ENCODE measurements at regions not wholly inside any gene's neighbourhood (a gene's known extent, or its start where the extent isn't known, plus 50 kb on each side); places are given as distances from the start of the nearest gene placed in this dataset.

- no peak overlapping the region for H3K27ac ChIP-seq
- no peaks in the 10 kb centered on the region for H3K27me3 ChIP-seq (replicated peaks)
- no peak overlapping the region for H3K4me3 ChIP-seq
- no peaks in the 10 kb centered on the region for H3K36me3 ChIP-seq
- H3K4me1 ChIP-seq (replicated peaks) = peaks cover 15% of the 10 kb centered on the region
- no peak for DNase-seq (ENCODE audit: low read depth in 1 of 2, low spot score in 2 of 2)
- no peaks in the 10 kb centered on the region for H3K9me3 ChIP-seq (replicated peaks)
Observed at GRCh38 chr4:20302336-20302735, 50.6 kb downstream of the SLIT2 start.

DNA sequence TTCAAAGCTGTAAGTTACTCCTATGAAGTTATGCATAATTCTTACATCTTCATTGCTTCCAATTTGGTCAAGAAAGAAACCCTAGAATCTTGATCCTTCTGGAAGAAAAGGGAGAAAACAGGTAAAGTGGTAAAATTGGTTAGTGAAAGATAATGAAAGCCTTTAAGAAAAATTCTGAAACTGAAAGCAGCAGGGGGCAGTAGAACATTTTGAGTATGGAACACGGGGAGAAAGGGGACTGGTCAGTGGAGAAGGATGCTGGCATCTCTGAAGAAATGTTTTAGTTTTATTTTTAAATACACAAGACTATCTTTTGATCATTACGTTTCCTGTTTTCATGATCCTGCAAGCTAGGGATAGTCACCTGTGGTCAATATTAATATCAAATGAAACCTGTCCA, 54.3 kb downstream of the SLIT2 start:
- no peak overlapping the region for H3K4me3 ChIP-seq
- DNase-seq (ENCODE audit: low read depth in 1 of 2, low spot score in 2 of 2) = no peak
- H3K9me3 ChIP-seq (replicated peaks) = no peaks in the 10 kb centered on the region
- H3K4me1 ChIP-seq (replicated peaks) = peaks cover 15% of the 10 kb centered on the region
- H3K27me3 ChIP-seq (replicated peaks) = peaks cover 10% of the 10 kb centered on the region
- H3K27ac ChIP-seq = no peak overlapping the region
- no peaks in the 10 kb centered on the region for H3K36me3 ChIP-seq

GRCh38 chr4:20311856-20312255, 60.2 kb downstream of the SLIT2 start:
- H3K27ac ChIP-seq = no peak overlapping the region
- H3K36me3 ChIP-seq = no peaks in the 10 kb centered on the region
- H3K4me1 ChIP-seq (replicated peaks) = no peaks in the 10 kb centered on the region
- no peak overlapping the region for H3K4me3 ChIP-seq
- peak in 1 of 2 experiments; percentile 71 for DNase-seq (ENCODE audit: low read depth in 1 of 2, low spot score in 2 of 2)
- no peaks in the 10 kb centered on the region for H3K9me3 ChIP-seq (replicated peaks)
- peaks cover 11% of the 10 kb centered on the region for H3K27me3 ChIP-seq (replicated peaks)

GRCh38 chr4:20313237-20314030, 61.7 kb downstream of the SLIT2 start:
- H3K4me1 ChIP-seq (replicated peaks) = peaks cover 8% of the 10 kb centered on the region
- no peak overlapping the region for H3K27ac ChIP-seq
- H3K27me3 ChIP-seq (replicated peaks) = peaks cover 13% of the 10 kb centered on the region
- no peaks in the 10 kb centered on the region for H3K9me3 ChIP-seq (replicated peaks)
- DNase-seq (ENCODE audit: low read depth in 1 of 2, low spot score in 2 of 2) = no peak
- no peak overlapping the region for H3K4me3 ChIP-seq
- H3K36me3 ChIP-seq = no peaks in the 10 kb centered on the region

GRCh38 chr4:20317424-20317985, 65.8 kb downstream of the SLIT2 start:
- Histone ChIP-seq H3K4me1 (replicated peaks) (peaks cover 15% of the 10 kb centered on the region), H3K27me3 (replicated peaks) (0 out of 2 replicates have a peak, but pooled peaks cover 3% of the 10 kb centered on the region), H3K36me3 (no peaks in the 10 kb centered on the region), H3K4me3 (no peak overlapping the region), H3K27ac (no peak overlapping the region), H3K9me3 (replicated peaks) (no peaks in the 10 kb centered on the region)
- DNase-seq (ENCODE audit: low read depth in 1 of 2, low spot score in 2 of 2) = no peak

- no peak overlapping the region for H3K27ac ChIP-seq
- 0 out of 2 replicates have a peak, but pooled peaks cover 3% of the 10 kb centered on the region for H3K27me3 ChIP-seq (replicated peaks)
- no peak for DNase-seq (ENCODE audit: low read depth in 1 of 2, low spot score in 2 of 2)
- H3K9me3 ChIP-seq (replicated peaks) = no peaks in the 10 kb centered on the region
- no peaks in the 10 kb centered on the region for H3K36me3 ChIP-seq
- H3K4me3 ChIP-seq = no peak overlapping the region
- H3K4me1 ChIP-seq (replicated peaks) = peaks cover 15% of the 10 kb centered on the region
Observed at GRCh38 chr4:20318001-20318908, 66.5 kb downstream of the SLIT2 start.

- H3K4me3 ChIP-seq = no peak overlapping the region
- DNase-seq (ENCODE audit: low read depth in 1 of 2, low spot score in 2 of 2) = no peak
- peaks cover 15% of the 10 kb centered on the region for H3K4me1 ChIP-seq (replicated peaks)
- no peak overlapping the region for H3K27ac ChIP-seq
- 0 out of 2 replicates have a peak, but pooled peaks cover 3% of the 10 kb centered on the region for H3K27me3 ChIP-seq (replicated peaks)
- no peaks in the 10 kb centered on the region for H3K9me3 ChIP-seq (replicated peaks)
- no peaks in the 10 kb centered on the region for H3K36me3 ChIP-seq
Observed at GRCh38 chr4:20318909-20319277, 67.2 kb downstream of the SLIT2 start.

DNA sequence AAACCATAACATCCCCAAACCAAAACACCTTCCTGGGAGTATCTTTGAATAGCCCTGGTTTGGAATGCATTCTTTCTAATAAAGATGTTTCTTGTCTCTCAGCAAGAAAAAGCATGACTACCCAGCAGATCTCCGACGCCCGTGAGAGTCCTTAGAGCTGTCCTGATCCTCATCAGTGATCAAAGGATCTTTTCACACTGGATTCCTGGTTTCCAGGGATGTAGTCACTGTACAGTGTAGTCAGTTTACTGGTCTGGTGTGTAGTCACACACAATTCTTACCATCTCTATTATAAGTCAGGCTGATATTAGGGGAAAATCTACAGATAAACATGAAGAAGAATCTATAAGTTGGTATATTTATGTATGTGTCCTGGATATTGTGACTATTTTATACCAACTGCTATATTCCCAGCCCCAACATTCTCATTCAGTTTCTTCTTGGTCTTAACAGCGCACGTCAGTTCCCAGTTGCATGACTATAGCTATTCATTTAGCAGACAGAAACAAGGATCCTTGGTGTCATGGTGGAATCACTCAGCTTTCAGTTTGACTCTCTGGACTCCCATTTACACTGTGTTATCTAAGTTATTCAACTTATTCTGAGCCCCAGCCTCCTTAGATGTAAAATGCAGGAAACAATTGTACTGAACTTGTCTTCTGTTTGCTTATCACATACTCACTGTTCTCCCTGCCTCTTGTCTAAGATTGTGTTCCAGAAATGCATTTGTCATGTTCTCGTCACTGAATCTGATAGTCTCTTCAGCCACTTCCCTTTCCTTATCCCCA, 68.3 kb downstream of the SLIT2 start:
- Histone ChIP-seq H3K9me3 (replicated peaks) (no peaks in the 10 kb centered on the region), H3K4me1 (replicated peaks) (peaks cover 15% of the 10 kb centered on the region), H3K4me3 (no peak overlapping the region), H3K27me3 (replicated peaks) (0 out of 2 replicates have a peak, but pooled peaks cover 3% of the 10 kb centered on the region), H3K36me3 (no peaks in the 10 kb centered on the region), H3K27ac (no peak overlapping the region)
- no peak for DNase-seq (ENCODE audit: low read depth in 1 of 2, low spot score in 2 of 2)

DNA sequence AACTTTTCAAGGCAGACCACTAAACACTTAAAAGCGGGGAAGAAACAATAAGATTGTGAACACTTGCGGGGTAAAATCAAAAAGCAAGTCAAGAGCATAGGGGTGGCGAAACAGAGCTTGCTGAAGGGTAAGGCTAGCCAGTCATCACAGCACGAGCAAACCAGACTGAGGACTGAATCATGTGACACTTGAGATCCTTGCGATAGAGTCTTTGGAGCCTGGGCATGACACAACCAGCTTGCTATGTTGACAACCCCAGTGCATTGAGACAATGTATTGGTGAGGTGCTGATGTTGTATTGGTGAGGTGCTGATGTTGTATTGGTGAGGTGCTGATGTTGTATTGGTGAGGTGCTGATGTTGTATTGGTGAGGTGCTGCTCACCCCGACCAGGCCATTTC, 72.3 kb downstream of the SLIT2 start:
- Histone ChIP-seq H3K9me3 (replicated peaks) (no peaks in the 10 kb centered on the region), H3K4me1 (replicated peaks) (peaks cover 7% of the 10 kb centered on the region), H3K4me3 (no peak overlapping the region), H3K36me3 (no peaks in the 10 kb centered on the region), H3K27ac (no peak overlapping the region), H3K27me3 (replicated peaks) (no peaks in the 10 kb centered on the region)
- DNase-seq (ENCODE audit: low read depth in 1 of 2, low spot score in 2 of 2) = no peak

DNA sequence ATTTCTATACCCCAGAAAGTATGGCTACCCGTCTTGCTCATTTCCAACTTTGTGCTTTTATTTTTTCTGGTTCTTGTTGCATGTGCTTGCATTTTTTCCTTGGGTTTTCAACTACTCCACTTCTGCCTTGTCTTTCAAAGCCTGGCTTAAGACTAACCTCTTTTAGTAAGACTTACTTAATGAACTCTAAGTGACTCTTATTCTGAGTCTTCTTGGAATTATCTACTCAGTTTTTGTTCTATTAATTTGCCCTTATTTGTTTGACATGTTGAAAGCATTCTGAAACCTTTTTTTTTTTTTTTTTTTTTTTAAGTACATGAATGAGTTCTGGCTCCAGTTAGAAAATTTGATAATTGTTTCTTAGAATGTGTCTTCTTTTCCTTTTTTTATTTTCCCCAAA, 74.8 kb downstream of the SLIT2 start:
- Histone ChIP-seq H3K27ac (no peak overlapping the region), H3K27me3 (replicated peaks) (no peaks in the 10 kb centered on the region; the same call in 1 of the 2 replicates), H3K4me3 (no peak overlapping the region), H3K4me1 (replicated peaks) (peaks cover 6% of the 10 kb centered on the region; the same call in 1 of the 2 replicates), H3K9me3 (replicated peaks) (no peaks in the 10 kb centered on the region), H3K36me3 (no peaks in the 10 kb centered on the region)
- no peak for DNase-seq (ENCODE audit: low read depth in 1 of 2, low spot score in 2 of 2)

- Histone ChIP-seq H3K9me3 (replicated peaks) (no peaks in the 10 kb centered on the region), H3K4me1 (replicated peaks) (peaks cover 6% of the 10 kb centered on the region; the same call in 1 of the 2 replicates), H3K36me3 (no peaks in the 10 kb centered on the region), H3K4me3 (no peak overlapping the region), H3K27ac (no peak overlapping the region), H3K27me3 (replicated peaks) (no peaks in the 10 kb centered on the region; the same call in 1 of the 2 replicates)
- no peak for DNase-seq (ENCODE audit: low read depth in 1 of 2, low spot score in 2 of 2)
Observed at GRCh38 chr4:20326977-20327376, 75.3 kb downstream of the SLIT2 start.

DNA sequence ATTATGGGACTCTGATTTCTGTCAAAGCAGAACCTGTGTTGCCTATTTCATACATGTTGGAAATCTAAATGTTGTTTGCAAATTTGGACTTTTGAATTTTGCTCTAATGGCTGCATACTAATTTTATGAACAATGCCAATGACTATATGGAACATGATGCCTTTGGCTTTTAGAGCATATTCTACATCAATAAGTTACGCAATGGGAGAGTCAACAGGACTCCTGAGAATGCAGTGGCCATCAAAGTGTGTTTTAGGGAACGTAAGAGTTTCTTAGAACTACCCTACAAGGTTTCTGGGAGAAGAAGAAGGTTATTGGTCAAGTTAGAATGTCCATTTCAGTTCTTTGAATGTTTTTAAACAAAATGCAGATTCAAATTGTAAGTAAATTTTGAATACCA, 76.1 kb downstream of the SLIT2 start:
- Histone ChIP-seq H3K4me3 (no peak overlapping the region), H3K36me3 (no peaks in the 10 kb centered on the region), H3K27me3 (replicated peaks) (no peaks in the 10 kb centered on the region; the same call in 1 of the 2 replicates), H3K27ac (no peak overlapping the region), H3K9me3 (replicated peaks) (no peaks in the 10 kb centered on the region), H3K4me1 (replicated peaks) (peaks cover 6% of the 10 kb centered on the region; the same call in 1 of the 2 replicates)
- no peak for DNase-seq (ENCODE audit: low read depth in 1 of 2, low spot score in 2 of 2)

- Histone ChIP-seq H3K36me3 (no peaks in the 10 kb centered on the region), H3K27me3 (replicated peaks) (no peaks in the 10 kb centered on the region; the same call in 1 of the 2 replicates), H3K4me1 (replicated peaks) (no peaks in the 10 kb centered on the region), H3K9me3 (replicated peaks) (no peaks in the 10 kb centered on the region), H3K27ac (no peak overlapping the region), H3K4me3 (no peak overlapping the region)
- no peak for DNase-seq (ENCODE audit: low read depth in 1 of 2, low spot score in 2 of 2)
Observed at GRCh38 chr4:20331642-20332041, 79.9 kb downstream of the SLIT2 start.

Measured in SJSA1 (cell line).